C4-2B (cell line): ENCODE measurements at regions not wholly inside any gene's neighbourhood (a gene's known extent, or its start where the extent isn't known, plus 50 kb on each side); places are given as distances from the start of the nearest gene placed in this dataset.

Source experiments
- ZFX ChIP-seq: fragments of 450-650 bp; IDR thresholded peaks from 2 replicates; pipeline ENCODE4 v1.6.1; 2017
- TF ChIP-seq, protein P1 (sequence below): fragments of 450-650 bp; conservative IDR thresholded peaks from 2 replicates; pipeline ENCODE4 v1.5.1; 2017; ENCODE audit warnings: mild to moderate bottlenecking

DNA sequence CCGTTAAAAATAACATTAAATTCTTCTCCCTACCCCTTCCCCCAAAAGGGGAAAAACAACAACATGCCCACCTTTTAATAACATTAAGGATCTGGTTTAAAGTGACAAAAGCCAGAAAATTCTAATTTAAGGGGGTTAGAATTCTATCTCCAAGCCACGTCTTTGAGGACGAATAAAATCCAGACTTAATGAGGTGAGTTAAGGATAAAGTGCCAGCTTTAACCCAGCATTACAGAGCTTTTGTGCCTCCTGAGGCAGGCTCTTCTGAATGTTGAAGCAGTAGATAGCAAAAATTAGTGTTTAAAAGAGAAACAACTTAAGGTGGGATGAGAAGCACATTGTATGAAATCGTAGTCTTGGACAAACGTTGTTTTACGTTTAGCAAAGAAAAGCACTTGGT lies 329.0 kb upstream of the MPDZ start:
- TF ChIP-seq, protein P1, sequence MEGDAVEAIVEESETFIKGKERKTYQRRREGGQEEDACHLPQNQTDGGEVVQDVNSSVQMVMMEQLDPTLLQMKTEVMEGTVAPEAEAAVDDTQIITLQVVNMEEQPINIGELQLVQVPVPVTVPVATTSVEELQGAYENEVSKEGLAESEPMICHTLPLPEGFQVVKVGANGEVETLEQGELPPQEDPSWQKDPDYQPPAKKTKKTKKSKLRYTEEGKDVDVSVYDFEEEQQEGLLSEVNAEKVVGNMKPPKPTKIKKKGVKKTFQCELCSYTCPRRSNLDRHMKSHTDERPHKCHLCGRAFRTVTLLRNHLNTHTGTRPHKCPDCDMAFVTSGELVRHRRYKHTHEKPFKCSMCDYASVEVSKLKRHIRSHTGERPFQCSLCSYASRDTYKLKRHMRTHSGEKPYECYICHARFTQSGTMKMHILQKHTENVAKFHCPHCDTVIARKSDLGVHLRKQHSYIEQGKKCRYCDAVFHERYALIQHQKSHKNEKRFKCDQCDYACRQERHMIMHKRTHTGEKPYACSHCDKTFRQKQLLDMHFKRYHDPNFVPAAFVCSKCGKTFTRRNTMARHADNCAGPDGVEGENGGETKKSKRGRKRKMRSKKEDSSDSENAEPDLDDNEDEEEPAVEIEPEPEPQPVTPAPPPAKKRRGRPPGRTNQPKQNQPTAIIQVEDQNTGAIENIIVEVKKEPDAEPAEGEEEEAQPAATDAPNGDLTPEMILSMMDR: no peak
- no peak for TF ChIP-seq ZFX
